ENCODE measurements at regions not wholly inside any gene's neighbourhood (a gene's known extent, or its start where the extent isn't known, plus 50 kb on each side); places are given as distances from the start of the nearest gene placed in this dataset.

DNA sequence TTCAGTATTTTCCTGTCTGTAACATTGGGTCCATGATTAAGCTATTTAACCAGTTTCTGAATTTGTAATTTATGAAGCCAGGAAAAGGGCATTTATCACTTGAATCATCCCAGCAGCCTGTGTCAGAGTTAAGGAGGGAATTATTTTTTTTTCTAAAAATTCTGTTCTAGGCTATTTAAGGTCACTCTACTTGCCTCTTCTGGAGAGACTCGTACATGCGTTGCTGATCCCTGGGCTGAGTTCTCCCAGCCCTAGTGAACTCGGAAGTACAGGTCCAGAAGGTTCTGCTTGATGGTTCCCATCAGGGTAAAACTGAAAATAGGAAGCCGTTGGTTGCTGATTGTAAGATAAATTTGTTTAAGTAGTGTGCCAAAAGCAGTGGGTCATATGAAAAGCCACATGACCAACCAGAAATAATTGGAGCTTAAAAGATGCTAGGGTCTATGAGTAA lies 90.7 kb downstream of the GPR88 start:
- ATAC-seq (ENCODE audit: insufficient number of reproducible peaks, low FRiP score, low read depth), result no peak
- H3K27me3 ChIP-seq (replicated peaks; ENCODE audit: insufficient read depth), result no peaks in the 10 kb centered on the region
- no peaks in the 10 kb centered on the region for H3K36me3 ChIP-seq
- H3K27ac ChIP-seq, result peak overlapping the region in 1 of 2 donors; percentile 53
- peak overlapping the region; percentile 9 for H3K4me3 ChIP-seq
- no peaks in the 10 kb centered on the region for H3K9me3 ChIP-seq
- DNase-seq (ENCODE audit: low spot score), result no peak
- peaks cover 14 to 21% of the 10 kb centered on the region in 2 donors for H3K4me1 ChIP-seq (ENCODE audit: control insufficient read depth in 1 of 2, low read depth in 2 of 2)
- TF ChIP-seq, protein P1, sequence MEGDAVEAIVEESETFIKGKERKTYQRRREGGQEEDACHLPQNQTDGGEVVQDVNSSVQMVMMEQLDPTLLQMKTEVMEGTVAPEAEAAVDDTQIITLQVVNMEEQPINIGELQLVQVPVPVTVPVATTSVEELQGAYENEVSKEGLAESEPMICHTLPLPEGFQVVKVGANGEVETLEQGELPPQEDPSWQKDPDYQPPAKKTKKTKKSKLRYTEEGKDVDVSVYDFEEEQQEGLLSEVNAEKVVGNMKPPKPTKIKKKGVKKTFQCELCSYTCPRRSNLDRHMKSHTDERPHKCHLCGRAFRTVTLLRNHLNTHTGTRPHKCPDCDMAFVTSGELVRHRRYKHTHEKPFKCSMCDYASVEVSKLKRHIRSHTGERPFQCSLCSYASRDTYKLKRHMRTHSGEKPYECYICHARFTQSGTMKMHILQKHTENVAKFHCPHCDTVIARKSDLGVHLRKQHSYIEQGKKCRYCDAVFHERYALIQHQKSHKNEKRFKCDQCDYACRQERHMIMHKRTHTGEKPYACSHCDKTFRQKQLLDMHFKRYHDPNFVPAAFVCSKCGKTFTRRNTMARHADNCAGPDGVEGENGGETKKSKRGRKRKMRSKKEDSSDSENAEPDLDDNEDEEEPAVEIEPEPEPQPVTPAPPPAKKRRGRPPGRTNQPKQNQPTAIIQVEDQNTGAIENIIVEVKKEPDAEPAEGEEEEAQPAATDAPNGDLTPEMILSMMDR (IDR thresholded peaks at IDR 0.05), result no peak

DNA sequence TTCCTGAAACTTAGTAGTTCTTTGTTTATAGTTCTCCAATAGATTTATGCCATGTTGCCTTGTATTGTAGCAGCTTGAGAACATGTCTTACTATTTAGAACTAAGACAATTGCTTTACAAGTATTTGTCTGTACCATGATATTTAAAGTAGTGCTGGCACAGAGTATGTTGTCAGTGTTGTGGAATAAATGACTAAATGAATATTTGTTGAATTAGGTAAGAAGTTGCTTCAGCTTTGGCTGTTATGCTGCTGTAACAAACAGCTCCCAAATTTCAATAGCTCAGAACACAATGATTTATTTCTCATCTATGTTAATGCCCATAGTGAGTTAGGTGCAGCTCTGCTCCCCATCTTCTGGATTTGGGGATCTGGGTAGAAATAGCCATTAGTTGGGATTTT lies 90.2 kb upstream of the VCAM1 start:
- Histone ChIP-seq H3K36me3 (no peaks in the 10 kb centered on the region), H3K27me3 (replicated peaks; ENCODE audit: insufficient read depth) (no peaks in the 10 kb centered on the region), H3K27ac (no peak overlapping the region), H3K4me1 (ENCODE audit: control insufficient read depth in 1 of 2, low read depth in 2 of 2) (peaks cover 14 to 21% of the 10 kb centered on the region in 2 donors), H3K4me3 (no peak overlapping the region), H3K9me3 (no peaks in the 10 kb centered on the region)
- ATAC-seq (ENCODE audit: insufficient number of reproducible peaks, low FRiP score, low read depth) (no peak), DNase-seq (ENCODE audit: low spot score) (no peak)
- TF ChIP-seq, protein P1 (IDR thresholded peaks at IDR 0.05), result no peak

DNA sequence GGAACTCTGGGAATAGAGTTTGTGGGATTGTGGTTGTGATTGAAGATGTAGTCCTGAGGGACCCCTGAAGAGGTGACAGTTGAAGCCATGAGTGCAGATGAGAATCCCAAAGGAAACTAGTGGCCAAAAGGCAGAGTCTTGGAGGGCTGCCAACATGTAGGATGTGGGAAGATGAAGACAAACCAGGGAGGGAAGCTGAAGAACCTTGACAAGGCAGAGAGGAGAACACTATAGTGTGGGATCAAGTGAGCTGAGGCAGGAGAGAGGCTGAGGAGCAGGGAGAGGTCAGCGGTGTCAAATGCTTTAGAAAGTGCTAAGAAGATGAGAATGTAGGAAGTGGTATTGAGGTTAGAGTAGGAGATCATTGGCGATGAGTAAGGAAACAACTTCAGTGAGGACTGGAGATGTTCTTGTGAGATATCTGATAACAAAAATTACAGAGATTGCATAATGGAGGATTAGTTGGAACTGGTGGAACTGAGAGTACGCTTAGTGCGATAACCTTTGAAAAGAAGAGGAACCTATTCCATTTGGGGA lies 88.5 kb upstream of the VCAM1 start:
- DNase-seq (ENCODE audit: low spot score) (no peak), ATAC-seq (ENCODE audit: insufficient number of reproducible peaks, low FRiP score, low read depth) (no peak)
- Histone ChIP-seq H3K4me1 (ENCODE audit: control insufficient read depth in 1 of 2, low read depth in 2 of 2) (peaks cover 14 to 21% of the 10 kb centered on the region in 2 donors), H3K36me3 (no peaks in the 10 kb centered on the region), H3K27me3 (replicated peaks; ENCODE audit: insufficient read depth) (no peaks in the 10 kb centered on the region), H3K4me3 (no peak overlapping the region), H3K9me3 (no peaks in the 10 kb centered on the region), H3K27ac (no peak overlapping the region)
- TF ChIP-seq, protein P1 (IDR thresholded peaks at IDR 0.05), result no peak

DNA sequence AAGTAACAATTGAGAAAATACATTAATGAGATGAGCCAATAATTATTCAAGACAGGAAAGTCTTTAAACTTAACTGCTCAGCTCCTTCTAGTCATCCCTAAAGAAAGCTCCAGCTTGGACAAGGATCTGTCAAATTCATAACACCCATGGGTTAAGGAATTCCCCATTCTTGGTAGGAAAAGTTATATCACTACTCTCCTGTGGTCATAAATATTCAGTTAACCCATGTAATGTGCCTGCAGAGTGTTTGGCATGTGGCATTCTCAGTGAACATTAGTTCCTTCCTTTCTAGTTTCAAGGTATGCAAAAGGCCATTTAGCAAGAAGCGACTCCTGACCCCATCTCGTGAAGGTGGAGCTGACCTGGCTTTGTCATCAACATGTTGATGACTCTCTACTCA lies 76.7 kb upstream of the VCAM1 start:
- H3K4me1 ChIP-seq (ENCODE audit: control insufficient read depth in 1 of 2, low read depth in 2 of 2), result peaks cover 3 to 5% of the 10 kb centered on the region in 2 donors
- H3K4me3 ChIP-seq, result no peak overlapping the region
- TF ChIP-seq, protein P1 (IDR thresholded peaks at IDR 0.05), result no peak
- no peak for DNase-seq (ENCODE audit: low spot score)
- peaks cover 2% of the 10 kb centered on the region for H3K9me3 ChIP-seq
- peak overlapping the region in 1 of 2 donors; percentile 28 for H3K27ac ChIP-seq
- no peaks in the 10 kb centered on the region for H3K27me3 ChIP-seq (replicated peaks; ENCODE audit: insufficient read depth)
- no peaks in the 10 kb centered on the region for H3K36me3 ChIP-seq
- no peak for ATAC-seq (ENCODE audit: insufficient number of reproducible peaks, low FRiP score, low read depth)

DNA sequence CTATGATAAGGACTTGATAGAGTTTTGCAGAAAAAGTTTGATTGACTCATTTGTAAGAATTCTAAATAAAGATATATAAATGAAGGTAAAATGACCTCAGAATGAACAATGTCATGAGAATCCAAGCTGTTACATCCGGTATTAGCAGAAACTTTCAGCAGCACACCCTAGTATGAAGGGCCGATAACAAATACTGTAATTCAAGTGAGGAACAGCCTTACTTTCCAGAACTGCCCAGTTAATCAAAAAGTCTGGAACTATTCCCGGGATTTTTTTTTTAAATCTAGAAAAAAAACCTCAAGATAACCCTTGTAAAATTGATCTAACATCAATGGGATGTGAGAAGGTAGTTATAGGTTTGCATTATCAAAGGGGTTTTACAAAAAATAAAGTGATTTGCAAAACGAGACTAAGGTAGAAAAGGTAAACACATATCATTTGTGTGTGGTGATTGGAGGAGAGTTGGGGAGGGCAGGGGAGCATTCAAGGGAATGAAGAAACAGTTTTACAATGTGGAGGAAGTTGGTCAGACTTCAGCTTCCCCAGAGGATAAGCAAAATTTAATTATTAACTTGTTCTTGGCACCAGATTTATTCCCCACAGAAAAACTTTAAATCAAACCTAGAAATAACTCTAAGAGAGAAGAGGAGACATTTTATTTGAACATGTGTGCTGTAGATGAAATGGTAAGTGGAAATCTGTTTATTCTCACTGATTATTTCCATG lies 75.9 kb upstream of the VCAM1 start:
- peaks cover 3 to 5% of the 10 kb centered on the region in 2 donors for H3K4me1 ChIP-seq (ENCODE audit: control insufficient read depth in 1 of 2, low read depth in 2 of 2)
- no peak overlapping the region for H3K27ac ChIP-seq
- H3K9me3 ChIP-seq, result peaks cover 2% of the 10 kb centered on the region
- no peaks in the 10 kb centered on the region for H3K36me3 ChIP-seq
- H3K27me3 ChIP-seq (replicated peaks; ENCODE audit: insufficient read depth), result no peaks in the 10 kb centered on the region
- DNase-seq (ENCODE audit: low spot score), result no peak
- ATAC-seq (ENCODE audit: insufficient number of reproducible peaks, low FRiP score, low read depth), result peak; percentile 62
- TF ChIP-seq, protein P1 (IDR thresholded peaks at IDR 0.05), result no peak
- H3K4me3 ChIP-seq, result no peak overlapping the region
